ENCODE measurements at regions not wholly inside any gene's neighbourhood (a gene's known extent, or its start where the extent isn't known, plus 50 kb on each side); places are given as distances from the start of the nearest gene placed in this dataset.

- Histone ChIP-seq H3K27me3 (no peaks in the 10 kb centered on the region), H2AFZ (no peak overlapping the region), H3K4me1 (ENCODE audit: insufficient read depth) (no peaks in the 10 kb centered on the region), H3K4me2 (no peak overlapping the region), H3K9me3 (ENCODE audit: low read depth) (no peaks in the 10 kb centered on the region), H3K27ac (no peak overlapping the region), H3K36me3 (replicated peaks; ENCODE audit: insufficient read depth, low read depth) (no peaks in the 10 kb centered on the region), H3K4me3 (no peak overlapping the region), H4K20me1 (ENCODE audit: insufficient read depth, poor library complexity, severe bottlenecking) (no peaks in the 10 kb centered on the region), H3K9me2 (replicated peaks; ENCODE audit: insufficient read depth) (no peaks in the 10 kb centered on the region), H3K79me2 (no peaks in the 10 kb centered on the region)
- TF ChIP-seq CTCF (IDR thresholded peaks at IDR 0.05; ENCODE audit: poor library complexity) (no peak), EZH2 (IDR thresholded peaks at IDR 0.05; ENCODE audit: borderline replicate concordance) (no peak), EZH2phosphoT487 (IDR thresholded peaks at IDR 0.05; ENCODE audit: low read depth, severe bottlenecking, unreplicated experiment) (no peak)
- no peak for DNase-seq (ENCODE audit: low spot score)
- 83% methylated on average over 2 of the region's 2 CpGs for WGBS (ENCODE audit: low lambda C conversion rate, missing lambda C conversion rate)
Measured at GRCh38 chr4:100828986-100829685, 311.3 kb upstream of the EMCN start.

GRCh38 chr4:100828364-100828763 is 310.5 kb upstream of the EMCN start:
- H3K27ac ChIP-seq: no peak overlapping the region
- H3K4me1 ChIP-seq (ENCODE audit: insufficient read depth): no peaks in the 10 kb centered on the region
- 87% methylated on average over 3 of the region's 3 CpGs for WGBS (ENCODE audit: low lambda C conversion rate, missing lambda C conversion rate)
- no peaks in the 10 kb centered on the region for H3K79me2 ChIP-seq
- no peak for TF ChIP-seq EZH2 (IDR thresholded peaks at IDR 0.05; ENCODE audit: borderline replicate concordance)
- TF ChIP-seq CTCF (IDR thresholded peaks at IDR 0.05; ENCODE audit: poor library complexity): no peak
- TF ChIP-seq EZH2phosphoT487 (IDR thresholded peaks at IDR 0.05; ENCODE audit: low read depth, severe bottlenecking, unreplicated experiment): no peak
- H3K4me3 ChIP-seq: no peak overlapping the region
- H2AFZ ChIP-seq: no peak overlapping the region
- H3K9me3 ChIP-seq (ENCODE audit: low read depth): no peaks in the 10 kb centered on the region
- H3K36me3 ChIP-seq (replicated peaks; ENCODE audit: insufficient read depth, low read depth): no peaks in the 10 kb centered on the region
- H3K4me2 ChIP-seq: no peak overlapping the region
- H3K27me3 ChIP-seq: no peaks in the 10 kb centered on the region
- no peaks in the 10 kb centered on the region for H3K9me2 ChIP-seq (replicated peaks; ENCODE audit: insufficient read depth)
- no peaks in the 10 kb centered on the region for H4K20me1 ChIP-seq (ENCODE audit: insufficient read depth, poor library complexity, severe bottlenecking)
- no peak for DNase-seq (ENCODE audit: low spot score)

- no peaks in the 10 kb centered on the region for H3K9me3 ChIP-seq (ENCODE audit: low read depth)
- no peak overlapping the region for H3K4me3 ChIP-seq
- no peaks in the 10 kb centered on the region for H3K9me2 ChIP-seq (replicated peaks; ENCODE audit: insufficient read depth)
- no peak overlapping the region for H2AFZ ChIP-seq
- no peak for DNase-seq (ENCODE audit: low spot score)
- no peaks in the 10 kb centered on the region for H3K4me1 ChIP-seq (ENCODE audit: insufficient read depth)
- H3K4me2 ChIP-seq: no peak overlapping the region
- no peaks in the 10 kb centered on the region for H3K36me3 ChIP-seq (replicated peaks; ENCODE audit: insufficient read depth, low read depth)
- no peaks in the 10 kb centered on the region for H3K79me2 ChIP-seq
- no peaks in the 10 kb centered on the region for H3K27me3 ChIP-seq
- no peak overlapping the region for H3K27ac ChIP-seq
- TF ChIP-seq EZH2phosphoT487 (IDR thresholded peaks at IDR 0.05; ENCODE audit: low read depth, severe bottlenecking, unreplicated experiment) (no peak), CTCF (IDR thresholded peaks at IDR 0.05; ENCODE audit: poor library complexity) (no peak), EZH2 (IDR thresholded peaks at IDR 0.05; ENCODE audit: borderline replicate concordance) (no peak)
- H4K20me1 ChIP-seq (ENCODE audit: insufficient read depth, poor library complexity, severe bottlenecking): no peaks in the 10 kb centered on the region
Measured at GRCh38 chr4:100827756-100828155, 309.9 kb upstream of the EMCN start.
